Liver (tissue), 8 donors: ENCODE measurements at regions not wholly inside any gene's neighbourhood (a gene's known extent, or its start where the extent isn't known, plus 50 kb on each side); places are given as distances from the start of the nearest gene placed in this dataset.

Experiments
- DNase-seq: peaks from one replicate; pipeline ENCODE4 v3.0.0-alpha.2; 2017; ENCODE audit warnings: low spot score
- H3K27ac ChIP-seq, 2 donors: one replicate each; pipeline ENCODE4 v1.7.0; 2013; ENCODE audit warnings: inconsistent platforms in 2 of 2, low read length in 2 of 2, control low read depth in 1 of 2, low read depth in 1 of 2, mild to moderate bottlenecking in 1 of 2
- H3K27me3 ChIP-seq, 4 donors: one replicate each; pipeline versions ENCODE4 v1.6.1 to v1.7.0; 2013; ENCODE audit warnings: low read length in 3 of 4, inconsistent platforms in 1 of 4, mild to moderate bottlenecking in 1 of 4, moderate library complexity in 1 of 4; ENCODE audit not compliant: control insufficient read depth in 4 of 4, insufficient read depth in 4 of 4
- H3K36me3 ChIP-seq, 4 donors: one replicate each; pipeline versions ENCODE4 v1.6.1 to v1.7.0; 2013; ENCODE audit warnings: low read length in 3 of 4, mild to moderate bottlenecking in 3 of 4, low read depth in 1 of 4, moderate library complexity in 1 of 4; ENCODE audit not compliant: control insufficient read depth in 4 of 4, insufficient read depth in 3 of 4
- H3K4me1 ChIP-seq, 4 donors: one replicate each; pipeline versions ENCODE4 v1.6.1 to v1.7.0; 2013; ENCODE audit warnings: low read length in 3 of 4, mild to moderate bottlenecking in 3 of 4, moderate library complexity in 1 of 4; ENCODE audit not compliant: control insufficient read depth in 4 of 4, insufficient read depth in 4 of 4
- H3K4me3 ChIP-seq, 3 donors: one replicate each; pipeline versions ENCODE4 v1.6.1 to v1.7.0; 2013; ENCODE audit warnings: low read length in 3 of 3, control low read depth in 1 of 3, low read depth in 1 of 3, mild to moderate bottlenecking in 1 of 3
- H3K9ac ChIP-seq, 2 donors: one replicate each; pipeline ENCODE4 v1.7.0; 2013; ENCODE audit warnings: low read length in 2 of 2, mild to moderate bottlenecking in 2 of 2, moderate library complexity in 2 of 2, control low read depth in 1 of 2, low read depth in 1 of 2
- H3K9me3 ChIP-seq, 4 donors: one replicate each; pipeline versions ENCODE4 v1.6.1 to v1.7.0; 2013; ENCODE audit warnings: low read length in 3 of 4; ENCODE audit not compliant: control insufficient read depth in 4 of 4
- CTCF ChIP-seq: fragments of 150-350 bp; IDR thresholded peaks from 2 replicates; pipeline ENCODE4 v1.5.1; 2017; ENCODE audit warnings: improper control_type of control experiment, low read depth, low read length; ENCODE audit not compliant: missing input control
- EGR1 ChIP-seq, 2 donors: IDR thresholded peaks; 2 replicates each; pipeline ENCODE4 v1.6.1; 2016 to 2018; ENCODE audit warnings: antibody characterized with exemption in 2 of 2, low read depth in 2 of 2
- HNF4G ChIP-seq: IDR thresholded peaks from 2 replicates; pipeline ENCODE4 v1.6.1; 2016; ENCODE audit warnings: antibody characterized with exemption
- JUND ChIP-seq, 2 donors: IDR thresholded peaks; 2 replicates each; pipeline ENCODE4 v1.6.1; 2016; ENCODE audit warnings: antibody characterized with exemption in 2 of 2
- MAX ChIP-seq: IDR thresholded peaks from 2 replicates; pipeline ENCODE4 v1.6.1; 2016; ENCODE audit warnings: antibody characterized with exemption
- NR2F2 ChIP-seq: IDR thresholded peaks from 2 replicates; pipeline ENCODE4 v1.6.1; 2016; ENCODE audit warnings: antibody characterized with exemption
- RAD21 ChIP-seq, 2 donors: IDR thresholded peaks; 2 replicates each; pipeline ENCODE4 v1.6.1; 2016; ENCODE audit warnings: antibody characterized with exemption in 2 of 2, mild to moderate bottlenecking in 2 of 2
- RXRA ChIP-seq, 2 donors: IDR thresholded peaks; 2 replicates each; pipeline ENCODE4 v1.6.1; 2017 to 2018; ENCODE audit warnings: antibody characterized with exemption in 2 of 2, mild to moderate bottlenecking in 1 of 2
- TAF1 ChIP-seq: conservative IDR thresholded peaks from 2 replicates; pipeline ENCODE4 v1.6.1; 2016; ENCODE audit warnings: antibody characterized with exemption, mild to moderate bottlenecking
- YY1 ChIP-seq: IDR thresholded peaks from 2 replicates; pipeline ENCODE4 v1.6.1; 2016; ENCODE audit warnings: antibody characterized with exemption, mild to moderate bottlenecking
- WGBS: extraction: QIAGEN DNeasy Blood & Tissue Kit; methylation state at CpG from one replicate; pipeline ENCODE4 v1.1.7; 2013; 5-methylcytosine and 5-hydroxymethylcytosine counted together
- TF ChIP-seq, protein P1 (sequence below): IDR thresholded peaks from 2 replicates; pipeline ENCODE4 v1.6.1; 2016; ENCODE audit warnings: antibody characterized with exemption
- donor health status: healthy.
- donor health status: healthy.
- donor health status: healthy.
- donor health status: healthy.
- donor health status: healthy.

DNA sequence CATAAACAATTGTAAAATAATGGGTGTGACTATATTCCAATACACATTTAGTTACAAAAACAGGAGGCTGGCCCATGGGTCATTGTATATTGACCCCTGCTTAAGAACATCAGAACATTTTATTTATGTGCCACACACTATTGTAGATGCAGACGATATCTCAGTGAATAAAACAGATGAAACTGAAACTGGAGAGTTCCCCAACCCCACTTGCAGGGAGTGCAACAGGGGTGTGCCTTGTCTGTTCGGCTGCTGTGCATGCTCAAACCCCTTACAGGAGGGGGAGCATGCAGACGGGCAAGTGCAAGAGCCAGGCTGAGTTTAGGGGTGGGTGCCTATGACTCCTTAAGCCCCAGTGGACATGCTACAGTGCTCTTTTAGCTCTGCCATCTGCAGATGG, 509.6 kb downstream of the IGSF11 start:
- H3K9ac ChIP-seq, result no peak overlapping the region
- no peaks in the 10 kb centered on the region for H3K36me3 ChIP-seq
- DNase-seq, result no peak
- H3K9me3 ChIP-seq, result no peaks in the 10 kb centered on the region
- H3K4me3 ChIP-seq, result no peak overlapping the region
- H3K4me1 ChIP-seq, result no peaks in the 10 kb centered on the region
- no peaks in the 10 kb centered on the region for H3K27me3 ChIP-seq
- no peak for TF ChIP-seq TAF1
- TF ChIP-seq RAD21 (IDR thresholded peaks at IDR 0.05), result no peak
- no peak for TF ChIP-seq NR2F2
- no peak for TF ChIP-seq YY1
- no peak for TF ChIP-seq CTCF
- TF ChIP-seq MAX, result no peak
- TF ChIP-seq HNF4G, result no peak
- no peak overlapping the region for H3K27ac ChIP-seq
- WGBS, result 69% methylated on average over 3 of the region's 3 CpGs

- Histone ChIP-seq H3K9me3 (peaks cover 0 to 3% (median 0%) of the 10 kb centered on the region in 4 donors), H3K27ac (no peak overlapping the region), H3K4me1 (no peaks in the 10 kb centered on the region), H3K27me3 (no peaks in the 10 kb centered on the region), H3K36me3 (no peaks in the 10 kb centered on the region), H3K4me3 (no peak overlapping the region), H3K9ac (no peak overlapping the region)
- no peak for TF ChIP-seq EGR1 (IDR thresholded peaks at IDR 0.05; ENCODE audit: low read depth in 2 of 2)
- DNase-seq, result no peak
- 75% methylated on average over 1 of the region's 1 CpG for WGBS
Measured at GRCh38 chr3:118526758-118527513, 507.7 kb downstream of the IGSF11 start.

DNA sequence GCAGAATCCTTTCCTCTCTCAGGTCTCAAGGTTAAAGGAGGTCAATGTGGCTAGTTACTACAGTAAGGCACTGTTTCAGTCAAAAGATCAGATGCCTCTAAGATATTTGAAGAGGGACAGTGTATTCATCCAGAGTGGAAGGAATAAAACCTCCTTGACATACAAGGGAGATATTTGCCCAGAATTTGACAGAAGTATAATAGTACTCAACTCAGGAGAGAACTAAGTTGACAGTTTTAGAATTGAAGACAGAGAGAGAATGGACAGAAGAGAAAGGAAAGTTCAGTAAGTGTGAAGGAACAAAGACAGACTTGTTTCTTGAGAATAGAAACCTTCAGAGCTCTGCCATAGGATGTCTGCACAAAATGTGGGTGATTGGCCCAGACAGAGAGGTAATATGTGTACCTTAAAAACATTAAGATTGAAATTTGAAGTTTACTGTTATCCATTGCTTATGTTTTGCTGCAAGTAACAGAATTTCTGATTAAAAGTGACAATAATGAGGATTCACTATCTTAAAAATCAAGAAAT, 507.1 kb downstream of the IGSF11 start:
- TF ChIP-seq YY1 (no peak), NR2F2 (no peak), RAD21 (IDR thresholded peaks at IDR 0.05) (no peak), TAF1 (no peak), RXRA (IDR thresholded peaks at IDR 0.05) (no peak), JUND (IDR thresholded peaks at IDR 0.05) (no peak)
- TF ChIP-seq, protein P1, sequence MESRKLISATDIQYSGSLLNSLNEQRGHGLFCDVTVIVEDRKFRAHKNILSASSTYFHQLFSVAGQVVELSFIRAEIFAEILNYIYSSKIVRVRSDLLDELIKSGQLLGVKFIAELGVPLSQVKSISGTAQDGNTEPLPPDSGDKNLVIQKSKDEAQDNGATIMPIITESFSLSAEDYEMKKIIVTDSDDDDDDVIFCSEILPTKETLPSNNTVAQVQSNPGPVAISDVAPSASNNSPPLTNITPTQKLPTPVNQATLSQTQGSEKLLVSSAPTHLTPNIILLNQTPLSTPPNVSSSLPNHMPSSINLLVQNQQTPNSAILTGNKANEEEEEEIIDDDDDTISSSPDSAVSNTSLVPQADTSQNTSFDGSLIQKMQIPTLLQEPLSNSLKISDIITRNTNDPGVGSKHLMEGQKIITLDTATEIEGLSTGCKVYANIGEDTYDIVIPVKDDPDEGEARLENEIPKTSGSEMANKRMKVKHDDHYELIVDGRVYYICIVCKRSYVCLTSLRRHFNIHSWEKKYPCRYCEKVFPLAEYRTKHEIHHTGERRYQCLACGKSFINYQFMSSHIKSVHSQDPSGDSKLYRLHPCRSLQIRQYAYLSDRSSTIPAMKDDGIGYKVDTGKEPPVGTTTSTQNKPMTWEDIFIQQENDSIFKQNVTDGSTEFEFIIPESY, result no peak
- Histone ChIP-seq H3K4me3 (no peak overlapping the region), H3K36me3 (no peaks in the 10 kb centered on the region)

More for the DNA sequence above, 507.1 kb downstream of the IGSF11 start:
- no peak for DNase-seq
- no peak overlapping the region for H3K9ac ChIP-seq
- no peaks in the 10 kb centered on the region for H3K27me3 ChIP-seq
- no peaks in the 10 kb centered on the region for H3K4me1 ChIP-seq
- H3K9me3 ChIP-seq, result peaks cover 0 to 6% (median 0%) of the 10 kb centered on the region in 4 donors
- no peak overlapping the region for H3K27ac ChIP-seq
